A549 (cell line): ENCODE measurements at regions not wholly inside any gene's neighbourhood (a gene's known extent, or its start where the extent isn't known, plus 50 kb on each side); places are given as distances from the start of the nearest gene placed in this dataset.

Source experiments
- ATAC-seq, 2 experiments: fragments of 200-7000 bp in 1 of 2; fragments of >200 bp in 1 of 2; cut with Nextera tagmentation in 1 of 2; cut with Tn5 transposase in 1 of 2; 3 replicates each; pipeline versions ENCODE4 v1.8.0 to v1.9.1; 2018 to 2020; ENCODE audit warnings: mild to moderate bottlenecking in 1 of 2, moderate library complexity in 1 of 2
- CTCF ChIA-PET: fragments of 300-600 bp; sonication (Branson Sonifier 250); formaldehyde crosslinking; extraction: SDS; loops from one replicate; lab custom pipeline; 2021; ENCODE audit warnings: antibody characterized with exemption, inconsistent platforms; lab: Yijun Ruan, JAX
- POLR2A ChIA-PET: fragments of 350-600 bp; formaldehyde crosslinking; extraction: SDS; loops from one replicate; lab custom pipeline; 2021; ENCODE audit warnings: antibody characterized with exemption, inconsistent platforms; lab: Yijun Ruan, JAX
- DNase-seq, 2 experiments: peaks; one replicate each; pipeline versions ENCODE4 v3.0.0 to v3.0.0-alpha.2; 2011 to 2016; ENCODE audit warnings: low read depth in 1 of 2, low spot score in 1 of 2
- FAIRE-seq: peaks from 2 replicates; lab custom pipeline; 2011; peaks lifted over from hg19 to GRCh38; lab: Jason Lieb, UNC
- H3K27ac ChIP-seq, 2 experiments: fragments of >200 bp; sonication (Bioruptor Twin); formaldehyde crosslinking; 3 replicates each; pipeline ENCODE4 v1.5.1; 2016 to 2017
- H3K4me1 ChIP-seq: fragments of >200 bp; sonication (Bioruptor Twin); formaldehyde crosslinking; 3 replicates; pipeline ENCODE4 v1.6.1; 2016
- H3K4me2 ChIP-seq: fragments of >200 bp; sonication (Bioruptor Twin); formaldehyde crosslinking; 3 replicates; pipeline ENCODE4 v1.6.1; 2016
- H3K4me3 ChIP-seq: fragments of >200 bp; sonication (Bioruptor Twin); formaldehyde crosslinking; 3 replicates; pipeline ENCODE4 v1.5.1; 2016
- H3K9me3 ChIP-seq: fragments of >200 bp; sonication (Bioruptor Twin); formaldehyde crosslinking; 3 replicates; pipeline ENCODE4 v1.6.1; 2016
- CEBPB ChIP-seq, 2 experiments: fragments of >200 bp in 1 of 2; sonication (Bioruptor Twin) in 1 of 2; formaldehyde crosslinking in 1 of 2; IDR thresholded peaks; 2 replicates each; pipeline ENCODE4 v1.6.1; 2012 to 2016
- CHD4 ChIP-seq: fragments of 200-600 bp; sonication (generic); IDR thresholded peaks from 2 replicates; pipeline ENCODE4 v1.6.1; 2016; ENCODE audit warnings: antibody characterized with exemption, mild to moderate bottlenecking, borderline replicate concordance
- EP300 ChIP-seq, 2 experiments: fragments of >200 bp; sonication (Bioruptor Twin); formaldehyde crosslinking; IDR thresholded peaks; 2 replicates in 1 of 2; 3 replicates in 1 of 2; pipeline ENCODE4 v1.6.1; 2016 to 2017
- ESRRA ChIP-seq: fragments of 150-350 bp; IDR thresholded peaks from 2 replicates; pipeline ENCODE4 v1.6.1; 2014; ENCODE audit warnings: mild to moderate bottlenecking, low read length, borderline replicate concordance
- FOSB ChIP-seq: fragments of 250-450 bp; sonication (Bioruptor Pico); IDR thresholded peaks from 2 replicates; pipeline ENCODE4 v1.5.0; 2020; ENCODE audit warnings: mild to moderate bottlenecking, moderate library complexity
- FOSL2 ChIP-seq, 2 experiments: fragments of 450-650 bp in 1 of 2; fragments of >200 bp in 1 of 2; sonication (Bioruptor Twin) in 1 of 2; formaldehyde crosslinking; IDR thresholded peaks; 2 replicates each; pipeline versions ENCODE4 v1.5.0 to v1.6.1; 2016 to 2020; ENCODE audit warnings: mild to moderate bottlenecking in 1 of 2, moderate library complexity in 1 of 2
- HDAC2 ChIP-seq: fragments of 200-600 bp; sonication (generic); IDR thresholded peaks from 2 replicates; pipeline ENCODE4 v1.6.1; 2016
- KDM1A ChIP-seq: fragments of 200-600 bp; sonication (generic); IDR thresholded peaks from 2 replicates; pipeline ENCODE4 v1.6.1; 2016; ENCODE audit warnings: low read depth, mild to moderate bottlenecking
- KDM5A ChIP-seq: fragments of 200-600 bp; sonication (generic); IDR thresholded peaks from 2 replicates; pipeline ENCODE4 v1.6.1; 2016; ENCODE audit warnings: antibody characterized with exemption, mild to moderate bottlenecking
- MAFK ChIP-seq: fragments of 450-650 bp; IDR thresholded peaks from 2 replicates; pipeline ENCODE4 v1.6.1; 2014; ENCODE audit not compliant: partially characterized antibody
- NPAS2 ChIP-seq: fragments of 250-450 bp; sonication (Bioruptor Pico); IDR thresholded peaks from 2 replicates; pipeline ENCODE4 v1.8.0; 2022; ENCODE audit warnings: mild to moderate bottlenecking, moderate library complexity, borderline replicate concordance
- NR3C1 ChIP-seq: fragments of >200 bp; sonication (Bioruptor Twin); formaldehyde crosslinking; IDR thresholded peaks from 3 replicates; pipeline ENCODE4 v1.6.1; 2017
- PBX3 ChIP-seq: IDR thresholded peaks from 2 replicates; pipeline ENCODE4 v1.6.1; 2012
- PHF8 ChIP-seq: fragments of 200-600 bp; sonication (generic); IDR thresholded peaks from 2 replicates; pipeline ENCODE4 v1.6.1; 2016; ENCODE audit warnings: low read depth, mild to moderate bottlenecking, antibody characterized with exemption, moderate library complexity, borderline replicate concordance
- POLR2A ChIP-seq: IDR thresholded peaks from 2 replicates; pipeline ENCODE4 v1.6.1; 2012; ENCODE audit warnings: mild to moderate bottlenecking, low read length
- RNF2 ChIP-seq: fragments of 200-600 bp; sonication (generic); IDR thresholded peaks from 2 replicates; pipeline ENCODE4 v1.6.1; 2016; ENCODE audit warnings: low read depth, mild to moderate bottlenecking, antibody characterized with exemption, moderate library complexity, borderline replicate concordance
- ZC3H11A ChIP-seq: fragments of 450-650 bp; IDR thresholded peaks from 2 replicates; pipeline ENCODE4 v1.6.1; 2014; ENCODE audit warnings: antibody characterized with exemption, mild to moderate bottlenecking
- ZFP36 ChIP-seq: fragments of 450-650 bp; IDR thresholded peaks from 2 replicates; pipeline ENCODE4 v1.6.1; 2014; ENCODE audit warnings: borderline replicate concordance; ENCODE audit not compliant: partially characterized antibody
- WGBS: methylation state at CpG from one replicate; pipeline ENCODE4 v1.1.6; 2017; ENCODE audit errors: missing lambda C conversion rate; 5-methylcytosine and 5-hydroxymethylcytosine counted together
- TF ChIP-seq, protein P1 (sequence below): fragments of 250-450 bp; sonication (Bioruptor Pico); IDR thresholded peaks from 2 replicates; pipeline ENCODE4 v1.5.0; 2021; ENCODE audit warnings: mild to moderate bottlenecking, moderate library complexity, borderline replicate concordance

GRCh38 chr22:49476800-49477400 lies 350.8 kb downstream of the BRD1 start:
- CTCF ChIA-PET, result no interaction called here

DNA sequence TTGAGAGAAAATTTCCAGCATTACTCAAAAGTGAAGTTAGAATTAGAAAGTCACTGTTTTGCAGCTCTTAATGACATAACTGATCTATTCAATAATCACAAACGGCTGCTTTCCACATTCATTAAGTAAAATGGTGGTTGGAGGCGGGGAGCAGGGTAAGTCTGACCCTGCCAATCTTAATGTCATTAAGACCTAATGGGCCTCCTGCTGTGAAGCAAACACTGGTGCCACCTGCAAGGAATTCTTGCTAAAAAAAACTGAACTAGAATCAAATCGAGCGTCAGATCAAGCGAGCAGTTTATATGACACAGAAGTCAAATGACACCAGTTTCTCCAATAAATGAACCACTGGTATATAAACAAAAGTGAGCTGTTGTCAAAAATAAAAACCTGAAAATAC lies 351.5 kb downstream of the BRD1 start:
- H3K4me1 ChIP-seq, result no peaks in the 10 kb centered on the region
- WGBS, result 15% methylated on average over 5 of the region's 5 CpGs
- no peak overlapping the region for H3K4me2 ChIP-seq
- ATAC-seq, result no peak
- H3K27ac ChIP-seq, result no peak overlapping the region
- DNase-seq, result no peak
- no peak overlapping the region for H3K4me3 ChIP-seq
- CTCF ChIA-PET, result no interaction called here
- FAIRE-seq, result no peak
- POLR2A ChIA-PET, result no interaction called here
- TF ChIP-seq ESRRA (no peak), NPAS2 (CRISPR knock-in tag) (no peak)
- TF ChIP-seq, protein P1, sequence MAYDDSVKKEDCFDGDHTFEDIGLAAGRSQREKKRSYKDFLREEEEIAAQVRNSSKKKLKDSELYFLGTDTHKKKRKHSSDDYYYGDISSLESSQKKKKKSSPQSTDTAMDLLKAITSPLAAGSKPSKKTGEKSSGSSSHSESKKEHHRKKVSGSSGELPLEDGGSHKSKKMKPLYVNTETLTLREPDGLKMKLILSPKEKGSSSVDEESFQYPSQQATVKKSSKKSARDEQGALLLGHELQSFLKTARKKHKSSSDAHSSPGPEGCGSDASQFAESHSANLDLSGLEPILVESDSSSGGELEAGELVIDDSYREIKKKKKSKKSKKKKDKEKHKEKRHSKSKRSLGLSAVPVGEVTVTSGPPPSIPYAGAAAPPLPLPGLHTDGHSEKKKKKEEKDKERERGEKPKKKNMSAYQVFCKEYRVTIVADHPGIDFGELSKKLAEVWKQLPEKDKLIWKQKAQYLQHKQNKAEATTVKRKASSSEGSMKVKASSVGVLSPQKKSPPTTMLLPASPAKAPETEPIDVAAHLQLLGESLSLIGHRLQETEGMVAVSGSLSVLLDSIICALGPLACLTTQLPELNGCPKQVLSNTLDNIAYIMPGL, result no peak
- H3K9me3 ChIP-seq, result no peaks in the 10 kb centered on the region

More at GRCh38 chr22:49476800-49477400, 350.8 kb downstream of the BRD1 start:
- no peak for ATAC-seq
- H3K27ac ChIP-seq, result no peak overlapping the region
- FAIRE-seq, result no peak
- POLR2A ChIA-PET, result no interaction called here
- H3K4me1 ChIP-seq, result no peaks in the 10 kb centered on the region
- DNase-seq, result no peak
- no peak overlapping the region for H3K4me3 ChIP-seq
- no peak overlapping the region for H3K4me2 ChIP-seq
- H3K9me3 ChIP-seq, result no peaks in the 10 kb centered on the region
- TF ChIP-seq KDM1A, result no peak

GRCh38 chr22:49475253-49475652 lies 352.4 kb downstream of the BRD1 start:
- no peaks in the 10 kb centered on the region for H3K4me1 ChIP-seq
- H3K27ac ChIP-seq, result no peak overlapping the region
- no peaks in the 10 kb centered on the region for H3K9me3 ChIP-seq
- no peak overlapping the region for H3K4me2 ChIP-seq
- no peak for ATAC-seq
- ChIA-PET CTCF (interaction anchor here (0.7 kb wide), 1 partner anchor 1011 kb away, joined by 3 read pairs; no protein-coding TSS in a partner anchor), POLR2A (no interaction called here)
- no peak overlapping the region for H3K4me3 ChIP-seq
- TF ChIP-seq EP300 (IDR thresholded peaks at IDR 0.05), result no peak
- TF ChIP-seq FOSB, result no peak
- TF ChIP-seq POLR2A, result no peak
- TF ChIP-seq KDM5A, result no peak
- TF ChIP-seq MAFK, result no peak
- no peak for TF ChIP-seq ZC3H11A
- no peak for TF ChIP-seq FOSL2 (IDR thresholded peaks at IDR 0.05)
- no peak for TF ChIP-seq FOSL2 (CRISPR knock-in tag; IDR thresholded peaks at IDR 0.05)
- TF ChIP-seq HDAC2, result no peak
- FAIRE-seq, result no peak
- no peak for DNase-seq
- WGBS, result 38% methylated on average over 5 of the region's 5 CpGs

- TF ChIP-seq CEBPB (IDR thresholded peaks at IDR 0.05), result no peak
- TF ChIP-seq EP300 (IDR thresholded peaks at IDR 0.05), result no peak
- no peak for TF ChIP-seq RNF2
- no peak for TF ChIP-seq PHF8
- TF ChIP-seq FOSL2 (IDR thresholded peaks at IDR 0.05), result no peak
- no peak for TF ChIP-seq FOSL2 (CRISPR knock-in tag; IDR thresholded peaks at IDR 0.05)
- no peak for TF ChIP-seq ZFP36
- TF ChIP-seq CHD4, result no peak
- TF ChIP-seq PBX3, result no peak
- TF ChIP-seq NR3C1, result no peak
- TF ChIP-seq NPAS2 (CRISPR knock-in tag), result no peak
- Histone ChIP-seq H3K4me1 (no peaks in the 10 kb centered on the region), H3K9me3 (no peaks in the 10 kb centered on the region), H3K4me3 (no peak overlapping the region), H3K4me2 (no peak overlapping the region), H3K27ac (no peak overlapping the region)
- ChIA-PET POLR2A (no interaction called here), CTCF (interaction anchor here (0.7 kb wide), 1 partner anchor 160 kb away, joined by 3 read pairs; no protein-coding TSS in a partner anchor)
- FAIRE-seq (no peak), DNase-seq (no peak), ATAC-seq (no peak)
- WGBS, result 23% methylated on average over 10 of the region's 11 CpGs
These were observed 354.4 kb downstream of the BRD1 start for GRCh38 chr22:49473286-49473685.
